MM.1S (cell line): ENCODE measurements at regions not wholly inside any gene's neighbourhood (a gene's known extent, or its start where the extent isn't known, plus 50 kb on each side); places are given as distances from the start of the nearest gene placed in this dataset.
"Not testable (repeated sequence)": the region's sequence is repeated elsewhere in the genome, so short reads cannot be mapped to it uniquely, and the experiment has no call there.

Experiments
- DNase-seq: peaks from one replicate; pipeline ENCODE4 v3.0.0-alpha.2; 2015
- H2AFZ ChIP-seq: fragments of 300-600 bp; sonication (generic); 2 replicates; pipeline ENCODE4 v1.6.0; 2016; ENCODE audit warnings: antibody characterized with exemption, low read length
- H3F3A ChIP-seq: fragments of 300-600 bp; sonication (generic); 2 replicates; pipeline ENCODE4 v1.6.1; 2016; ENCODE audit warnings: mild to moderate bottlenecking, antibody characterized with exemption, low read length, moderate library complexity, mixed read lengths; ENCODE audit not compliant: insufficient read depth
- H3K27ac ChIP-seq: fragments of 300-600 bp; sonication (generic); 2 replicates; pipeline ENCODE4 v1.5.1; 2016; ENCODE audit warnings: mild to moderate bottlenecking, low read length
- H3K27me3 ChIP-seq: fragments of 300-600 bp; sonication (generic); replicated peaks from 2 replicates; pipeline ENCODE4 v1.6.0; 2016; ENCODE audit warnings: low read length; ENCODE audit not compliant: insufficient read depth
- H3K36me3 ChIP-seq: fragments of 300-600 bp; sonication (generic); replicated peaks from 2 replicates; pipeline ENCODE4 v1.6.1; 2016; ENCODE audit warnings: mild to moderate bottlenecking, low read length, mixed read lengths; ENCODE audit not compliant: insufficient read depth
- H3K4me1 ChIP-seq: fragments of 300-600 bp; sonication (generic); 2 replicates; pipeline ENCODE4 v1.6.1; 2016; ENCODE audit warnings: low read length, mixed read lengths
- H3K4me2 ChIP-seq: fragments of 300-600 bp; sonication (generic); 2 replicates; pipeline ENCODE4 v1.6.0; 2016; ENCODE audit warnings: low read depth, low read length
- H3K4me3 ChIP-seq: fragments of 300-600 bp; sonication (generic); 2 replicates; pipeline ENCODE4 v1.5.1; 2016; ENCODE audit warnings: low read length, mixed read lengths
- H3K79me2 ChIP-seq: fragments of 300-600 bp; sonication (generic); 2 replicates; pipeline ENCODE4 v1.6.1; 2016; ENCODE audit warnings: mixed run types, low read length, mixed read lengths
- H3K9ac ChIP-seq: fragments of 300-600 bp; sonication (generic); 2 replicates; pipeline ENCODE4 v1.6.1; 2016; ENCODE audit warnings: low read length, mixed read lengths
- H3K9me2 ChIP-seq: fragments of 300-600 bp; sonication (generic); replicated peaks from 2 replicates; pipeline ENCODE4 v1.6.1; 2016; ENCODE audit warnings: mild to moderate bottlenecking, low read length, mixed read lengths; ENCODE audit not compliant: insufficient read depth
- H3K9me3 ChIP-seq: fragments of 300-600 bp; sonication (generic); replicated peaks from 2 replicates; pipeline ENCODE4 v1.6.1; 2016; ENCODE audit warnings: mild to moderate bottlenecking, low read length, mixed read lengths; ENCODE audit not compliant: insufficient read depth
- H4K20me1 ChIP-seq: fragments of 300-600 bp; sonication (generic); 2 replicates; pipeline ENCODE4 v1.6.1; 2016; ENCODE audit warnings: mild to moderate bottlenecking, low read length, moderate library complexity, mixed read lengths; ENCODE audit not compliant: insufficient read depth
- CTCF ChIP-seq: fragments of 300-600 bp; sonication (generic); IDR thresholded peaks from 2 replicates; pipeline ENCODE4 v1.5.1; 2016; ENCODE audit warnings: antibody characterized with exemption, low read length, mixed read lengths
- EZH2 ChIP-seq: fragments of 300-600 bp; sonication (generic); optimal IDR thresholded peaks from 2 replicates; pipeline ENCODE3; 2017; ENCODE audit warnings: low read depth, mild to moderate bottlenecking, antibody characterized with exemption, low read length, mixed read lengths
- EZH2phosphoT487 ChIP-seq: fragments of 300-600 bp; sonication (generic); IDR thresholded peaks from 2 replicates; pipeline ENCODE4 v1.6.1; 2018; ENCODE audit warnings: antibody characterized with exemption, low read length

GRCh38 chr2:144642131-144642530, 122.2 kb upstream of the ZEB2 start:
- Histone ChIP-seq H3K4me2 (no peak overlapping the region), H3K27me3 (no peaks in the 10 kb centered on the region), H3F3A (no peaks in the 10 kb centered on the region), H3K36me3 (no peaks in the 10 kb centered on the region), H3K9me3 (no peaks in the 10 kb centered on the region), H4K20me1 (no peaks in the 10 kb centered on the region), H3K27ac (no peak overlapping the region), H3K9ac (no peak overlapping the region), H3K4me1 (no peaks in the 10 kb centered on the region), H3K4me3 (no peak overlapping the region), H3K79me2 (no peaks in the 10 kb centered on the region), H2AFZ (no peak overlapping the region), H3K9me2 (no peaks in the 10 kb centered on the region)
- TF ChIP-seq EZH2 (no peak), CTCF (no peak), EZH2phosphoT487 (no peak)
- DNase-seq = no peak

GRCh38 chr2:144638250-144638649, 118.3 kb upstream of the ZEB2 start:
- not testable (repeated sequence) for H3F3A ChIP-seq, H3K9me3 ChIP-seq, DNase-seq, H3K27ac ChIP-seq, H4K20me1 ChIP-seq, H3K4me1 ChIP-seq, H3K4me2 ChIP-seq, H3K9ac ChIP-seq, H3K79me2 ChIP-seq, H2AFZ ChIP-seq, H3K27me3 ChIP-seq, H3K9me2 ChIP-seq, H3K36me3 ChIP-seq, H3K4me3 ChIP-seq

- H3K4me1 ChIP-seq, DNase-seq, H3K4me3 ChIP-seq, H3F3A ChIP-seq, H3K9me2 ChIP-seq, H3K27ac ChIP-seq, H3K9me3 ChIP-seq, H3K36me3 ChIP-seq, H3K27me3 ChIP-seq, H2AFZ ChIP-seq, H3K9ac ChIP-seq, H3K4me2 ChIP-seq, H4K20me1 ChIP-seq, H3K79me2 ChIP-seq: not testable (repeated sequence)
Observed at GRCh38 chr2:144636860-144637259, 116.9 kb upstream of the ZEB2 start.

GRCh38 chr2:144632809-144633208, 112.9 kb upstream of the ZEB2 start:
- H4K20me1 ChIP-seq = no peaks in the 10 kb centered on the region
- no peaks in the 10 kb centered on the region for H3F3A ChIP-seq
- no peak for DNase-seq
- peaks cover 14% of the 10 kb centered on the region for H3K4me1 ChIP-seq
- no peak for TF ChIP-seq EZH2
- no peak for TF ChIP-seq EZH2phosphoT487
- TF ChIP-seq CTCF = no peak
- no peaks in the 10 kb centered on the region for H3K9me2 ChIP-seq
- no peaks in the 10 kb centered on the region for H3K36me3 ChIP-seq
- H3K79me2 ChIP-seq = no peaks in the 10 kb centered on the region
- no peaks in the 10 kb centered on the region for H3K9me3 ChIP-seq
- H2AFZ ChIP-seq = no peak overlapping the region
- H3K27me3 ChIP-seq = 0 out of 2 replicates have a peak, but pooled peaks cover 3% of the 10 kb centered on the region
- H3K4me2 ChIP-seq = no peak overlapping the region
- H3K27ac ChIP-seq = no peak overlapping the region
- no peak overlapping the region for H3K4me3 ChIP-seq
- H3K9ac ChIP-seq = no peak overlapping the region
